ENCODE measurements at regions not wholly inside any gene's neighbourhood (a gene's known extent, or its start where the extent isn't known, plus 50 kb on each side); places are given as distances from the start of the nearest gene placed in this dataset.

DNA sequence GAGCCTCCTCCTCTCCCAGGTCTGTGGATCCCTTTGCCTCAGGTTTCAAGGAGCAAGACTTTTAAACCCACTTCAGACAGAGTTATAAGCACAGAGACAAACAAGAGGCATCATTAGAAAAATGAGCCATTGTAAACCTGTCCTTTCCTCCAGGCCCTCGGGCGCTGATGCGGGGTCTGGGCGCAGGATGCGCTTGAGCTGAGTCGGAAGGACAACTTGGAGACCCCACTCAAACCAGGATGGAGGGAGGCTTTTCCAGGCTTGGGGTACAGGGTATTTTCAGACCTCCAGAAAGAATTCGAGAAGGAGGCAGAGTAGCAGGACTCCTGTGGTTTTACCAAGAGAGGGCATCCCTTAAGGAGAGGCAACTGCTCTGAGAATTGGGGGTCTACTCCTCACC, 155.6 kb downstream of the NUFIP1 start:
- TF ChIP-seq CTCF (conservative IDR thresholded peaks at IDR 0.05; ENCODE audit: low read depth, low read length) (no peak), EZH2 (IDR thresholded peaks at IDR 0.05; ENCODE audit: low read length, unreplicated experiment) (no peak), EZH2phosphoT487 (IDR thresholded peaks at IDR 0.05; ENCODE audit: borderline replicate concordance, low read length) (no peak)

All from PC-3 (cell line).